ENCODE measurements at regions not wholly inside any gene's neighbourhood (a gene's known extent, or its start where the extent isn't known, plus 50 kb on each side); places are given as distances from the start of the nearest gene placed in this dataset.
A peak's percentile ranks its signal among the peaks of the same experiment; 100 is the strongest.

DNA sequence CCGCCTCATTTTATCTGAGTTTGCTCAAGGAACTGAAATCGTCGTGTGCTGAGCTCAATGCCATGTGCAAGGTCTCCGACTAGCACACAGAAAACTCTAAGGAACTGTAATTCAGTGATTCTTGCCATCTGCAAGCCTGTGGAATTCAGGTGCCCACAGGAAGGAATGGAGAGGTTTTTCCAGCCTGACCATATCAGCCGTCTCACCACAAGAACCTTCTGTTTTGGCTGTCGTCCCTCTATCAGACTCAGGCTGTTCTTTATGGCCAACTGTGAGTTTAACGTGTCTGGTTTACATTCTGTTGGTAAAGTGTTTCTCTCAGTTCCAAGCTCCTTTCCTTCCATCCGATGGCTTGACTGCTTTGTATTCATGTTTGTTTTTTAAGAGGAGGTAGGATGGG, 293.5 kb downstream of the SPRY2 start:
- POLR2A ChIA-PET (ENCODE audit: low non-redundant PET), result no interaction called here
- TF ChIP-seq EZH2 (IDR thresholded peaks at IDR 0.05; ENCODE audit: borderline replicate concordance, low read depth, low read length, poor library complexity, severe bottlenecking), result no peak
- TF ChIP-seq, protein P1, sequence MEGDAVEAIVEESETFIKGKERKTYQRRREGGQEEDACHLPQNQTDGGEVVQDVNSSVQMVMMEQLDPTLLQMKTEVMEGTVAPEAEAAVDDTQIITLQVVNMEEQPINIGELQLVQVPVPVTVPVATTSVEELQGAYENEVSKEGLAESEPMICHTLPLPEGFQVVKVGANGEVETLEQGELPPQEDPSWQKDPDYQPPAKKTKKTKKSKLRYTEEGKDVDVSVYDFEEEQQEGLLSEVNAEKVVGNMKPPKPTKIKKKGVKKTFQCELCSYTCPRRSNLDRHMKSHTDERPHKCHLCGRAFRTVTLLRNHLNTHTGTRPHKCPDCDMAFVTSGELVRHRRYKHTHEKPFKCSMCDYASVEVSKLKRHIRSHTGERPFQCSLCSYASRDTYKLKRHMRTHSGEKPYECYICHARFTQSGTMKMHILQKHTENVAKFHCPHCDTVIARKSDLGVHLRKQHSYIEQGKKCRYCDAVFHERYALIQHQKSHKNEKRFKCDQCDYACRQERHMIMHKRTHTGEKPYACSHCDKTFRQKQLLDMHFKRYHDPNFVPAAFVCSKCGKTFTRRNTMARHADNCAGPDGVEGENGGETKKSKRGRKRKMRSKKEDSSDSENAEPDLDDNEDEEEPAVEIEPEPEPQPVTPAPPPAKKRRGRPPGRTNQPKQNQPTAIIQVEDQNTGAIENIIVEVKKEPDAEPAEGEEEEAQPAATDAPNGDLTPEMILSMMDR (conservative IDR thresholded peaks at IDR 0.05; ENCODE audit: low read depth, low read length), result no peak

DNA sequence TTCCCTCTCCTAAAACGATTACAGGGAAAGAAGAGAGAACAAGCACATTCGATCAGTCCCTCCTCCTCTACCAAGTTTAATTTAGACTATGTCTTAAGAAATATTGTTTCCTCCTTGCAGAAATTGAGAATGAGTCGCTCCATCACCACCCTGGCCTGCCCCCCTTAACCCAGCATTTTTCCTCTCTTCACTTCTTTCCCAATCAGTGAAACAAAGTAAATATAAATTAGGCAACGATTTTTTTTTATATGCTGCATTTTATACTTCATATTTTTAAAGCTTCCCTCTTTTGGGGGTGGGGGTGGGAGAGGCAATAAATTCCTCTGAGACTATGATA, 300.0 kb downstream of the SPRY2 start:
- CTCF ChIA-PET, result no interaction called here
- Histone ChIP-seq H3K9me3 (ENCODE audit: low read depth, low read length, poor library complexity, severe bottlenecking) (no peaks in the 10 kb centered on the region), H3K4me1 (ENCODE audit: insufficient read depth, low read length, poor library complexity, severe bottlenecking) (peaks cover 6% of the 10 kb centered on the region), H3K27ac (ENCODE audit: low read depth, low read length, poor library complexity, severe bottlenecking) (no peak overlapping the region), H3K4me3 (ENCODE audit: low read depth, low read length, poor library complexity, severe bottlenecking) (no peak overlapping the region), H3K36me3 (ENCODE audit: insufficient read depth, low read length, poor library complexity, severe bottlenecking) (no peaks in the 10 kb centered on the region), H3K27me3 (replicated peaks; ENCODE audit: insufficient read depth, low read depth, low read length, poor library complexity) (no peaks in the 10 kb centered on the region)
- POLR2A ChIA-PET (ENCODE audit: low non-redundant PET), result no interaction called here
- intact Hi-C loops (cut with micrococcal nuclease; ENCODE audit: unreplicated experiment), result no loop called here
- no peak for DNase-seq (ENCODE audit: low spot score)
- no TSS peak for BruUV-seq (replicated peaks)
- TF ChIP-seq EZH2 (IDR thresholded peaks at IDR 0.05; ENCODE audit: borderline replicate concordance, low read depth, low read length, poor library complexity, severe bottlenecking), result no peak
- TF ChIP-seq, protein P1 (conservative IDR thresholded peaks at IDR 0.05; ENCODE audit: low read depth, low read length), result no peak

More for the DNA sequence above, 293.5 kb downstream of the SPRY2 start:
- H3K4me3 ChIP-seq (ENCODE audit: low read depth, low read length, poor library complexity, severe bottlenecking), result no peak overlapping the region
- H3K36me3 ChIP-seq (ENCODE audit: insufficient read depth, low read length, poor library complexity, severe bottlenecking), result no peaks in the 10 kb centered on the region
- peaks cover 23% of the 10 kb centered on the region for H3K4me1 ChIP-seq (ENCODE audit: insufficient read depth, low read length, poor library complexity, severe bottlenecking)
- intact Hi-C loops (cut with micrococcal nuclease; ENCODE audit: unreplicated experiment), result no loop called here
- DNase-seq (ENCODE audit: low spot score), result no peak
- CTCF ChIA-PET, result no interaction called here
- H3K27ac ChIP-seq (ENCODE audit: low read depth, low read length, poor library complexity, severe bottlenecking), result no peak overlapping the region
- BruUV-seq (replicated peaks), result no TSS peak
- no peaks in the 10 kb centered on the region for H3K9me3 ChIP-seq (ENCODE audit: low read depth, low read length, poor library complexity, severe bottlenecking)
- no peaks in the 10 kb centered on the region for H3K27me3 ChIP-seq (replicated peaks; ENCODE audit: insufficient read depth, low read depth, low read length, poor library complexity)

DNA sequence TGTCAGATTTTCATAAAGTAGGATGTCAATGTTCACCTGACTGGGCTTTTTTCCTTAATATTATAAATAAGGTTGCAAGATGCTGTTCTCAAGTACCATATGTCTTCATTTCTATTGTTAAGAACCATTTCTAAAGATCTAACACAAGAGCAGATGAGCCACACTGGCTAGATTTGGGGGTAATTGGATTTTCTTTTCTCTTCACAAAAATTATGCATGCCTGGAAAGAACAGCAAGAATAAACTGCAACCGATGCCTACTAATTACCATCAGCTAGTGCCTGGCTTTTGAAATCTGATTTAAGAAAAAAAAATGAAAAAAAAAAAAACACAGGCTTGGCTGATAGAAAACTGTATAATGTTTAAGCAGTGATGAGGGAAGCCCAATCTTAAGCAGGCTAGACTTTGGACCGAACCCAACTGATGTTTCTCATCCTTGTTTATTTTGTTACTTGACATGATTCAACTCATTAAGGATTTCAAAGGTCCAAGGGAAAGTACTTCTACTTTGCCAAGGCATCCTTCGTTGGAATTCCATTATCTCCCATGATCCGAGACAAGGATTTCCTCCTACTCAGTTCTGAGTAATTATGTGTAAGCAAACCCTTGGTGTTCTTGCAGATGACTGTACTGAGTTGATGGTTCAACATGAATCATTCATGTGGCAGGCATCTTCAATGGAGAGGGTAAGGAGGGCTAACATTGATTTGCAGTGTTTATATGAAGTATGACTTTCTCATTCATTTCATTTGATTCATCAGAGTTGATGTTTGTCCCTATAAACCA, 300.5 kb downstream of the SPRY2 start:
- Histone ChIP-seq H3K4me3 (ENCODE audit: low read depth, low read length, poor library complexity, severe bottlenecking) (no peak overlapping the region), H3K4me1 (ENCODE audit: insufficient read depth, low read length, poor library complexity, severe bottlenecking) (peaks cover 6% of the 10 kb centered on the region), H3K27ac (ENCODE audit: low read depth, low read length, poor library complexity, severe bottlenecking) (no peak overlapping the region), H3K9me3 (ENCODE audit: low read depth, low read length, poor library complexity, severe bottlenecking) (no peaks in the 10 kb centered on the region), H3K36me3 (ENCODE audit: insufficient read depth, low read length, poor library complexity, severe bottlenecking) (no peaks in the 10 kb centered on the region), H3K27me3 (replicated peaks; ENCODE audit: insufficient read depth, low read depth, low read length, poor library complexity) (no peaks in the 10 kb centered on the region)
- ChIA-PET POLR2A (ENCODE audit: low non-redundant PET) (no interaction called here), CTCF (no interaction called here)
- intact Hi-C loops (cut with micrococcal nuclease; ENCODE audit: unreplicated experiment), result no loop called here
- peak; percentile 74 for DNase-seq (ENCODE audit: low spot score)
- BruUV-seq (replicated peaks), result no TSS peak
- no peak for TF ChIP-seq EZH2 (IDR thresholded peaks at IDR 0.05; ENCODE audit: borderline replicate concordance, low read depth, low read length, poor library complexity, severe bottlenecking)
- TF ChIP-seq, protein P1 (conservative IDR thresholded peaks at IDR 0.05; ENCODE audit: low read depth, low read length), result no peak
